ENCODE measurements at regions not wholly inside any gene's neighbourhood (a gene's known extent, or its start where the extent isn't known, plus 50 kb on each side); places are given as distances from the start of the nearest gene placed in this dataset.

DNA sequence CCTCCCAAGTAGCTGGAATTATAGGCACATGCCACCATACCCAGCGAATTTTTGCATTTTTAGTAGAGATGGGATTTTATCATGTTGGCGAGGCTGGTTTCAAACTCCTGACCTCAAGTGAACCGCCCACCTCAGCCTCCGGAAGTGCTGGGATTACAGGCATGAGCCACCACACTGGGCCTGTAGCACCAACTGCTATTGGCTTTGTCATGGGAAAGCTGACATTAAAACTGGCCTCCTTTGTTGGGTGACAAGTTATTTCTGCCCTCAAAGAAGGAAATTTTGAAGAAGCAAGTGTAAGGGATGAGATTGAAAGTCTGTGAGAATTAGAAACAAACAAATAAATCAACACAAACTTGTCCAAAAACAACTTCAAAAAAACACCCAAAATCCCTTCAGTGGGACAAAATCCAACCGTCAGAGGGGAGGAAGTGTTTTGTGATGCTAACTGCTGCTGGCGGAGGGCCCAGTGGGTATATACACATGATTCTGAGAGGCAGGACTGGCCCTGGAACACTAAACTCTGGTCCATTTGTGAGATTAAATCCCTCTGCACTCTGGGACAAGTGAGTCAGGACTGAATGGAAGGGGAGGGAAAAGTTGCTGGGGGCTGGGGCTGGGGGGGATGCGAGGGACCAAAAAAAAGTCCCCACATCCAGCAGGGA, 87.5 kb upstream of the NAA20 start:
- DNase-seq, result no peak

DNA sequence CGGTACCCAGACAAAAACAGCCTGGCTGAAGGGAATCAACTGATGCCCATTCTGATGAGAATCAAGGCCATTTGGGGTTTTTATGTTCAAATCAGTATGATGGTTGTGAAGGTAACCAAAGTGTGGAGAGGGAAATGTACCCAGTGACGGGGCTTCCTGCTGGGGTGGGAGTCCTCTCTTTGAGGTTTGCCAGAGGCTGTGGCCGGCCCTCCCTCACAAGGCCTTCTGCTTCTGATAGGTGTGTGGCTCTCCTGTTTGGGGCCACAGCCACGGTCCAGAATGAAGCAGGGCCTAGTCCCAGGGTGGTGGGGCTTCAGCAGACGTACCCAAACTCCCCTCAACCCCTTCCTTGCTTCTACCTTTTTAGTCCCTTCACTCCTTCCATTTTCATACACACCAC, 86.7 kb upstream of the NAA20 start:
- no peak for DNase-seq

DNA sequence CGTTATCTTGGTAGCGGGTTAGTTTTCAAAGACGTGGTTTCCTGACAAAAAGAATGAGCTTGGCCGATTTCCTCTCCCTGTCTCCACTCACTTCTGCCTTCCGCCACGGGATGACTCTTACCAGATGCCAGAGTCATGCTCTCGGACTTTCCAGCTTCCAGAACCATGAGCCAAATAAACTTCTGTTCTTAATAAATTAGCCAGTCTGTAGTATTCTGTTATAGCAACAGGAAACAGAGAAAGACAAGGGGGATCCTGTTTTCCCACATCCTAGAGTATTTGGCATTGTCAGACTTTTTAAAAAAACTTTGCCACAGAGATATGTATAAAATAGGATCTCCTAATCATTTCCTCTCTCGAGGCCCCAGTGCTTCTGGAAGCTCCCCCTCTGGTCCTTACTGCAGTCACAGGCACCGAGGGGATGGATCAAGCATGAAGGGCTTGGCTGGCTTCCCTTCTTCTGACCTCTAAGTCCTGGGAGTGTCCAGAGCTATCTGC, 84.9 kb upstream of the NAA20 start:
- DNase-seq, result no peak

DNA sequence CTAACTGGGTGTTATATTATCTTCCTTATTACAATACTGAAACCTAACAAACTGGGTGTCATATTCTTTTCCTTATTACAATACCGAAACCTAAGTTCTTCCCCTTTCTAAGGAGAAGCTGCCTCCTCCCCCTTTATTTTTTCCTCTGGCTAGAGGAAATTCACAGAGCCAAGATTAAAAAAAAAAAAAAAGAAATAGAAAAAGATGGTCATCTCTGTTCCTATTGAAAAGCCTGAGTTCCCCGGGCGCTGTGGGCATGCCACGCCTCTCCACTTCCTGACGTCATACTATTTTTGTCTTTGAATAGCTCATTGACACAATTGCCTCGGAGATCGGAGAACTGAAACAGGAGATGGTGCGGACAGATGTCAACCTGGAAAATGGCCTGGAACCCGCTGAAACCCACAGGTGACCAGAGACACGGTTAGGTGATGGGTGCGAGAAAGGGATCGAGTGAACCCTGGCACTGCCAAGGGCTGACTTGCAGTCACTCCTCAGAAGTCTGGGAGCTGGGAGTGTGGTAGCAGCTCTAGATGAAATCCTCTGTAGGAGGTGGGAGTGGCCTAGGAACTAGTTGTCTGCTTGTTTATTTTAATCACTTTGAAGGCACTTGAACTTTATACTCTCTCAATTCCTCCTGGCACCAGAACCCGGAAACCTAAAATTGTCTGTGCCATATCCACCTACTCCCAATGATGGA, 82.2 kb upstream of the NAA20 start:
- DNase-seq, result no peak

DNA sequence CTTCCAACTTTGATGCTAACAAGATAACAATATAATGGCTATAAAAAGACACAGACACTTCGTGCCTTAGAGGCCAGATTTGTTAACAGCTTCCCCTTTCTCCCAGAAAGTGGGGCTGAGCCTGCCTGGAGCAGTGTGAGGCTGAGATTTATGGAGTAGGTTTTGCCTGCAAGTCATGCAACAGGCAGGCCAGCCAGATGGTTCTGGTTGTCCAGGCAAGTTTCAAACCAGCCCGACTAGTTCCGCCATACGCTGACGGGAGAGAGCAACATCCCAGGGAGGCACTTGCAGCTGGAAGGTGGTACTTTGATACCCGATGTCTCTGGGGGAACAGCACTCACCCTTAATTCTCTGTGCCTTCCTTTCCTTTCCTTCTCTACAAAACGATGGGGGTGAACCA, 81.3 kb upstream of the NAA20 start:
- DNase-seq, result no peak

DNA sequence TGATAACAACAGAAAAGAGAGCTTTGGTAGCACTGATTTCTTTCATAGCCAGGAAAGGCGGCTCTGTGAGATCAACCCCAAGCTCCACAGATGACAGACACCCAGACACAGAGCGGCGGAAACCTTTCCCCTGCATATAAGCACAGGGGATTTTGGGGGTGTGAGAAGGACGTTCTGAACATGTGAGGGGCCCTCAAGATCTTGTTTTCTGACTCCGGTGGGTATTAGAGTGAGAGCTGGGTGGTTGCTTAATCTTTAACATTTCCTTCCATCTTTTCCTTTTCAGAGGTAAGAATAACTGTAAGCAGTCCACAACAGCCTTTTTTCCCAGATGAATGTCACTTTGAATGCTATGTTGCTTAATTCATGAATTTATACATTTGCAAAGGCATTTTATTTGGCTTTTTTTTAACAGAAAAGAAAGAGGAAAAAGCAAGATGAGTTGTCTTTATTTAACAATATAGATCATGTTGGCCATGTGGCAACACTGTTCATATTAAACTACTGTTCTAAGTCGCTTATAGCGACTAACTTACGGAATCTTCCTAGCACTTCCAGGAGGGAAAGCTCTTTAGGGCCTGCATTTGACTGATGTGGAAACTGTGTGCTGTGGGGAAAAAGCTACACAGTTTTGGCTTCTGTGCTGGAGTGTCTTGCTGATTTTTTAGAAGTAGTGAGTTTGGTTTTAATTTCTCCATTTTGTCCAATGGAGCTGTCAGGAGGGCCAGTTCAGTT, 80.5 kb upstream of the NAA20 start:
- no peak for DNase-seq

DNA sequence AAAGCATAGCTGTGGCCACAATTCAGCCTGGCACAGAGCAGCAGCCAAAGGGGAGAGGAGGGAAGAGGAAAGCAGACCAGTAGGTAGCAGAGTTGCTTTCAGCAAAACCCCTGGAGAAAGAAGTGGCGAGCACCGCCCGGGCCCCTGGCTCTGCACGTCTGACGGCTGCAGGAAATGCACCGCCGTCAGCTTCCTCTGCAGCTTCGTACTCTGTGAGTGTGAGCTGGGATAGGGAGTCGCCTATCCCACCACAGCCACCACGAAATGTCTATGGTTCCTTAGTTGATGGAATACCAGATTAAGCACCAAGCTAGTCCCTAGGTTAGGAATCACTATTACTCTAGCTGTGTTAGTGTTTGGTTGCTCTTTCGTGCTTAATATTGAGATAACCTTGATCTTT, 79.9 kb upstream of the NAA20 start:
- no peak for DNase-seq

DNA sequence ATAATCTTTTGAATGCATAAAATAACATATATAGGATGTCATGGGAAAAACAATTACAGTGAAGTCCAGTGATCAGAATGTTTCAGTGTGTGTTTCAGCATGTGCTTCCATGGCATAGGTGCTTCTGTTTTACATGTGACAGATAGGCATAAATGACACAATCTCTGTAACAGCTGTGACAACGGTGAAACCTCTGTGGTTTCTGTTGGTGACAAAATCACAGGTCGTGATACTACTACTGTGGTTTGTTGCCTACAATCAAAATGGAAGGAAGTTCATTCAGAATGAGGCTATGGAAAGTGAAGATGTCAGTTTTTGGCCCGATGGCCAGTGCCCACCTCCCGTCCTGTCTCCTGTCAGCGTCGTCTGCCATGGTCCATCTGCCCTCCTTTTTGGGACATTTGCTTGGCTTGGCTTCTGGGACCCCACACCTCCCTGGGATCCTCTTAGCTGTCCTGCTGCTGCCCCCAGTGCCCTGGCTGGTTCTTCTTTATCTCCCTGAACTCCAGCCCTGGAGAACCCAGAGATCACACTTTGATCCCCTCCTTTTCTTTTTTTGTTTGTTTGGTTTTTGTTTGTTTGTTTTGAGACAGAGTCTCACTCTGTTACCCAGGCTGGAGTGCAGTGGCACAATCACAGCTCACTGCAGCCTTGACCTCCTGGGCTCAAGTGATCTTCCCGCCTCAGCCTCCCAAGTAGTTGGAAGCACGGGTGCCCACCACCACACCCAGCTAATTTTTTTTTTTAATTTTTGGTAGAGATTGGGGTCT, 79.3 kb upstream of the NAA20 start:
- no peak for DNase-seq

DNA sequence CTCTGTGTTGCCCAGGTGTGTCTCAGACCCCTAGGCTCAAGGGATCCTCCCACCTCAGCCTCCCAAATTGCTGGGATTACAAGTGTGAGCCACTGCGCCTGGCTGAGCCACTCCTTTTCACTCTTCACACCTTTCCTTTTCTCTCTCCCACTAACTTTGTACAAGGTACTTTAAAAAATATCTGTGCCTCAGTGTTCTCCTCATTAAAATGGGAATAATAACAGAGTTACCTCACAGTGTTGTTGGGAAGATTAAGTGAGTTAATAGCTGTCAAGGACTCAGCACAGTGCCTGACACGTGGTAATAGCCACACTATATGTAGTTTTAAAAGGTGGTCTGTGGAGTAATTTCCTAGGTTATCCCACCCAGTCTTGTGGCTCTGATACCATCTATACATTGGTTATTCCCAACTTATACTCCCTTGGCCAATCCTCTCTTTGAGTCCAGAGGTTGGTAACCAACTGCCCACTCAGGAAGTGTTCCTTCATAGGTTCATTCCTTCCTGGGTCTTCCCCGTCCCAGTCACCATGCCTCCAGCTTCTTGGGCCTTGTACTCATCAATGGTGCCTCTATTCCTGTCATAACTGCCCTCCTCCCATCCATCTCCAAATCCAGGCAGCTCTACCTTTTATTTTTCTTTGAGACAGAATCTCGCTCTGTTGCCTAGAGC, 78.6 kb upstream of the NAA20 start:
- no peak for DNase-seq

DNA sequence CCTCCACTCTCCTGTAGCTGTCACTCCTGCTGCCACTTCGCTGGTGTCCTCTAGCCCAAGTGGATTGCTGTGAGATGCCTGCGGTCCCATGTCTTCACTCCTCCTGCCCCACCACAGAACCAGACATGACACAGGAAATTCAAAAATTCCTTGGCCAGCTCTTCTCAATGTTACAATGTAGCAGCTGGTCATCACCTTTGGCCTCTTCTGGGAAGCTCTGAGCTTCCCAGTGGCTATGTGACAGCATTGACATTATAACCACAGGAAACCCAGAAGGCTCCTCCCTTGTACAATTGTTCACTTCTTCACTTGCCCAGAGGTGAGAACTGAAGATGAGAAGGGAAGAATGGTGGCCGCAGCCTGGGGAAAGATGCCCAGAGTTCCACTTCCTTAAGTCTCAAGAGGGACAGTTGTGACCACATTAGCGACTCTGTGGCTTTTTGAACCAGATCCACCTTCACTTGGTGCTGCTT, 76.1 kb upstream of the NAA20 start:
- no peak for DNase-seq

DNA sequence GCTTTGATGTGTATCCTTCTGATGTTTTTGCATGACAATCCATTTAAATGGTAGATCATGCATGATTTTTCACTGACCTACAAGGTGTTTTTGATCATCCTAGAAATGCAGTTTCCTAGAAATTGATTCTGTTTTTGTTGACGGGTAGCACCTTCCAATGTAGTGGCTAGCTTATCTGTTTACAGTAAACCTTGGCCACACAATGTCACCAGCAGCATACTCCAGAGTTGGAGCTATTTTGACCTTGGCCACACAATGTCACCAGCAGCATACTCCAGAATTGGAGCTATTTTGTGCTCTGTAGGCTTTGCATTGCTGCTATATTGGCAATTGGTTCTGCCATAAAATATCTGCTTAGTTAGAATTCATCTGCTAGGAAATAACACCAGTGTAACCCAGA, 74.6 kb upstream of the NAA20 start:
- DNase-seq, result no peak

DNA sequence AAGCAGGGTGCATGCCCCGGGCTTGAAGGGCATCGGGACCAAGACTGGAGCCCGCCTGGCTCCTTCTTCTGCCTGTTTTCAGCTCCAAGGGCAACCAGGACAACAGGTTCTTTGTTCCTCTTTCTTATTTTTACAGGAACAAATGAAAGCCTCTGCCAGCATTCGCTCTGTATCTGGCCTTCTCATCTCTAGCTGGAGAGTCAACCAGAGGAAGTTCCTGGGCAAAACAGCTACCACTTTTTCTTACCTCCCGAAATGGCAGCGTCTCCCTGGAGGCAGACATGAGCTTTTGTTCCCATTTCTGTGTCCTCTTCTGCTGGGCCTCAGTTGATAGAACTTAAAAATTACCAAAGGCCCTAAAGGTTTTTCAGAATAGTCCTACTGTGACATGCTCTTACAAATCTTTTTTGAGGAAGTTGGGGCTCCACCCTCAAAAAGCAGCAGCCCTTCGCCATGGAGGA, 74.1 kb upstream of the NAA20 start:
- DNase-seq, result no peak

DNA sequence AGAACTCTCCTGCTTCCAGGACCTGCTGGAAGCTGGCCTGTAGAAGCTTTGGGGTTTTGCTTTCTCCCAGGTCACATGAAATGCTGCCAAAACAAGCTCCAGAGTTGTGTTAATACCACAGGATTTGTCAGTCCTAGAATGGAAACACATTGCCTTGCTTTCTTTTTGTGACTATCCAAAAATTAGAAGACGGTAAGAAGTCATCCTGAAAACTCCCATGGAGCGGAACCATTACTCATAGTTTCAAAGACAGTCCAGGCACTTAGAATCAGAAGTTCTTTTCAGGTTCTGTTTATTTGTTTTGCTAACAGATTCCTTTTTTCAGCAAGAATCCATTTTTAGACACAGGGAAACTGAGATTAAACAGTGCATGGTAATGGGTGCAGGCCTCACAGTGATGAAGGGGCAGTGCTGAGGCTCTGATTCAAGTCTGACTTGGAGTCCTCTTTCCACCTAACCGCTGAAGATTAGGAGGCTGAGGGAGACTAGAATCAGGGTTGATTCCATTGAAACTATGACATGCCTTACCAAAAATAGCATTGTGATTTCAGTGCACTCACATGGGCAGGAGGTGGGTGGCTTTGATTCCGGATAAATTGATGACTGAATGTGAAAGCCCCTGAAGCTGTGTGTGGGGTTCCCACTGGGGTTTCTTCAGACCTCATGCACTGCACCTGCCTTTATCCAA, 72.2 kb upstream of the NAA20 start:
- DNase-seq, result no peak

DNA sequence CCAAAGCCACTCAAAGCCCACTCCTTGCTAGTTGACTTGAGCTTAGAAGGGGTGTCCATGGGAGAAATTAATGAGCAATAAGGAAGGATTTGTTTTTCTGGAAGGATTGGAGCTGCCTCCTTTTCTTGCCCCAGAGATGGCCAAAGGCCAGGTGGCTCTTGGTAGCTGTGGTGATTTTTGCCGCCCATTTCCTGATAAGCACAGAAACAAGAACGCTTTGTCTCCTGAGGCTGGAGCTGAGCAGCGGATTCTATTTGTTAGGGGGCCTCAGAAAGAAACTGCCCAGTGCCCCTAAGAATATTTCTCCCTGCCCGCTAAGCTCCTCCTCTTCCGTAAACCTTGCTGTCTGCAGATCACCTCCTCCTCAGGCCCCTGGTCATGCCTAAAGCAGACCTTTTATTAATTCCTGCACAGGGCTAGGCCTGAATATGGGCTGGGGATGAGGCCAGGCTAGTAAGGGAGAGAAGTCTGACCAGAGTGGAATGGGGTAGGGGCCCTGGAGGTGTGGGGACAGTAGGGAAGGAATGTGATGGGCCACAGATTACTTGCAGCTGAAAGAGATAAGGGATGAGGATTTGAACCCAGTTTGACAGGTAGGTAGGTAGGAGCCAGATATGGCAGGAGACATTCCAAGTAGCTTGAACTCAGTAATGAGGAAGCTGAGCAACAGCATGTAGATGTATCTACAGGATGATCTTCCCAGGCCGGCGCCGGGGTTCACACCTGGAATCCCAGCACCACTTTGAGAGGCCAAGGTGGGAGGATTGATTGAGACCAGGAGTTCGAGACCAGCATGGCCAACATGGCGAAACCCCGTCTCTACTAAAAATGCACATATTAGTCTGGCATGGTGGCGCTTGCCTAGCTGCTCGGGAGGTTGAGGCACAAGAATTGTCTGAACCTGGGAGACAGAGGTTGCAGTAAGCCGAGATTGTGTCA, 71.2 kb upstream of the NAA20 start:
- DNase-seq, result no peak

DNA sequence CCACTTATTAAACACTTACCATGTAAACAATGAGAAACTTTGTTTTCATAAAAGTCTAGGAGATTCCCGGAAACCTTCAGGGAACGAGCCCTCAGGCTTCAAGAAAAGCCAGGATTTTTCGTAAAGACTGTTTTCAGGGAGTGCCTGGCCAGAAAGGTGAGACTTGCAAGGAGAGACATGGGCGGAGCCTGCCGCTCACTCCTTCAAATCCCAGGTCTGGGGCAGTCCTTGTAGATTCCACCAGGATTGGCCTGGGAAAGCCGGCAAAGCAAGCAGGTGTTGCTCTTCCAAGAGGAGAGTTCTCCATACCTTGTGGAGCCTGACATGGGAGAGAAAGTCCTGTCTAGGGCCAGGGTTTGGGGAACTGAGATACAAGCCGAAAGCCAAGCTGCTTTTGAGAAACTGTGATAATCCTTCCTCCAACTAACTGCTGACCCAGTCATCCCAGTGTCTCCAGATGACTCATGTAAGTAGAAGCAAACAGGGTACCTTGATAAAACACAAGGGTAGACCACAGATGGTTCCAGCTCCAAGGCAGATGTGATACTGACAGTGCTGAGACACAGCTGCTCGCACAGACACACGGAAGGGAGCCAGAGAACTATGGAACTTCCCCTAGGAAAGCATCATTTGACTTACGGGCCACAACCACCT, 69.4 kb upstream of the NAA20 start:
- DNase-seq, result no peak

DNA sequence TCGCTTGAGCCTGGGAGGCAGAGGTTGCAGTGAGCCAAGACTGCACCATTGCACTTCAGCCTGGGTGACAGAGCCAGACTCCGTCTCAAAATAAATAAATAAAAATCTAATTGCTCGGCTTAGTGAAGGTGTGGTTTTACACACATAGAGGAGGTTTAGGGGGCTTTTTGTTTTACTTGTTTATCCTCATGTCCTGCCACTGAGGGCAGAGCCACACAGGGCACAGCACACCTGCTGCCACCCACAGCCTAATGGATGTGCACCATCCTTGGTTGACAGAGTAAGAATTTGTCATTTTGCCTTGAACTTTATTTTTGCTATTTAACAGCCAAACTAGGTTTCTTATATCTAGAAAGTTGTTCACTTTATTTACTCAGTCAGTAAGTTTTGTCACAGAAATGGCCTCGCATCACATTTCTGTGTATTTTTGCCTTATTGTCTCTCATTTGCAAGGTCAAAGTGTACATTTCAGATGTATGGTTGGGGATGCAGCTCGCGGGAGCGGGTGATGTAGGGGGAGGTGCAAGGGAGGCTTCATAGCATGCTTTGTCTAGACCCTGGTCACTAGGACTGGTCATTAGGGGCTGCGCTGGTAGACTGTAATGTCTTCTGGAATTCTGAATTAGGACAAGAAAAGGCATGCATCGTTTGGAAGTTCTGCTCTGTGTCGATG, 67.8 kb upstream of the NAA20 start:
- DNase-seq, result no peak

DNA sequence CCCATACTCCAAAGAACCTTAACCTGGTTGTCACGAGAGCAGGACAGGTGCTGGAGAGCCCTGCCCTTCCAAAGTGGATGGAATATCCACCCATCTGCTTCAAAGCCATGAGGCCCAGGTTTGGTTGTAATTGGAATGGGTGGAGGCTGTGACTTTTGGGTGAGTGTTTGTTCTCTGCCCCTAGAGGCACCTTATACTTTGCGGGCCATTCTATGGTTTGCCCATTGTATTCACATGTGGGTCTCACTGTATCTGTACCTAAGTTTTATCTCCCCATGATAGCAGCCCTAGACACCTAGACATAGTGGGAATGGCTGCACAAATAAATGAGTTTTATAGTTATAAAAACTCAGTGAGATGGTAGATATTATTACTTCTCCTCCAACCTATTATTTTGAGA, 67.1 kb upstream of the NAA20 start:
- no peak for DNase-seq

DNA sequence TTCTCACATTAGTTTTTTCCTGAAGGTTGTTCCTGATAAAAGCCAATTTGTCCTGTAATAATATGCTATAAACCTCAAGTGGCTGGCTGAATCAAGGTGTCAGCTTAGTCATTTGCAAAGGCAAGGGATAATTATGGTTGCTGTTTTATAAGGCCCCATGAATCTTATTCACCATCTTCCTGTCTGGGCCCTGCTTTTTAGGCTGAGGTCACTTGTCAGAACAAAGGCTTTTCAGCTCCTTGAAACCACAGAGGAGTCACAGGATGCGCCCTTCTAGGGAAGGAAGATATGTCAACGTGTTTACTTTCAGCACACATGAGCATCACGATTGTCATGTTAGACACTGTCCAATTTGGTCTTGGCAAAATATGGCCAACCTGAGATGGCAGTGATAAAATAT, 64.8 kb upstream of the NAA20 start:
- DNase-seq, result no peak

DNA sequence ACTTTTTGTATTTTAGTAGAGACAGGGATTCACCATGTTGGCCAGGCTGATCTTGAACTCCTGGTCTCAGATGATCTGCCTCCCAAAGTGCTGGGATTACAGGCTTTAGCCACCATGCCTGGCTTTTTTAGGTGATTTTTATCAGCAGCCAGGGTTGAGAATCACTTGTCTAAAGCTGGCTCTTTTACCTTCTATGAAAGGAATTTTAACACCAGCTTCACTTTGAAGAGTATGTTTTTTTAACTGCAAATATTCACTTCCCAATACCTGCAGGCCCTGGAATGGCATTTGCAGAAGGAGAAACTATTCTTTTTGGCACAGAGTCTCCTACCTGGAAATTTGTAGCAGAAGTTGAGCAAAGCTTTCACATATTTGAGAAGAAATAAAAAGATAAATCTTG, 63.6 kb upstream of the NAA20 start:
- no peak for DNase-seq

DNA sequence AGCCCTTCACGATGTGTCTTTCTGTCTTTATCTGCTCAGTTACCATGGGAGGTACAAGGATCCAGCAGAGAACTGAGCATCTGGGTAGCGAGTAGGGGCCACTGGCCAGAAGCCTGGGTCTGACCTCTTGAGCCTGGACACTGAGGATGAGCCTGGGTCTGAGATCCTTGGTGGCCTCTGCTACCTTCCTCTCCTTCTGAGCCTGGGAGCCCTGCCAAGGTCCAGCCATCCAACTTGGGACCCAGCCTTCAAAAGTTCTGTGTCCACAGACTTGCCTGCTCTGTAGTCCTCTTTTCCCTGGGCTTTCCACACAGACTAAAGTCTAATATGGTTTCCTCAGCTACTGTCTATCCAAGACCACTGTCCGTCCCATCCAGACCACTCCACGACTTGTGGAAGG, 60.2 kb upstream of the NAA20 start:
- DNase-seq, result no peak

Data from COR-L47 (cell line).